ENCODE measurements at regions not wholly inside any gene's neighbourhood (a gene's known extent, or its start where the extent isn't known, plus 50 kb on each side); places are given as distances from the start of the nearest gene placed in this dataset.

GRCh38 chr4:85114526-85114925 is 148.0 kb upstream of the WDFY3 start:
- TF ChIP-seq POLR2A (IDR thresholded peaks at IDR 0.05) (no peak), CTCF (IDR thresholded peaks at IDR 0.05) (no peak), POLR2AphosphoS5 (IDR thresholded peaks at IDR 0.05) (no peak)

Measured in stomach (tissue), 4 donors.